SH-SY5Y (cell line): ENCODE measurements at regions not wholly inside any gene's neighbourhood (a gene's known extent, or its start where the extent isn't known, plus 50 kb on each side); places are given as distances from the start of the nearest gene placed in this dataset.

Experiments
- GATA2 ChIP-seq: IDR thresholded peaks from 2 replicates; pipeline ENCODE4 v1.6.1; 2011; ENCODE audit warnings: mild to moderate bottlenecking, low read depth, low read length
- GATA3 ChIP-seq: IDR thresholded peaks from 2 replicates; pipeline ENCODE4 v1.6.1; 2011; ENCODE audit warnings: low read depth, mild to moderate bottlenecking, low read length, moderate library complexity

DNA sequence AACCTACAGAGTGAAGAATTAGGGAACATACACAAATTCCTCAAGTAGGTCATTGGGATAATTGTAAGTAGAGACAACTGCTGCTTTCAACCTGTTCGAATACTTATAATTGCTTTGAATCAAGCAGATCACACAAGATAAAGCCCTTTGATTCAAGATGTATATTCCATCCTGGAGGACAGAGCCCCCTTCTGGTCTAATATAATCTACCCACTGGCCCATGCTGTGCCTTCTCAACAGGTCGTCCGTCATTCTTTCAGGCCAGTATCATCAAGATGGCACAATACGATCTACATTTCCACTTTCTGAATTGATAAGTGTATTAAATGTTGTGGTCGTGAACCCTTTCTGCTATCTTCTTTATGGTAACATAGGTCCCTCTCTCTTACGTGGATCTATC, 387.0 kb upstream of the CDH19 start:
- TF ChIP-seq GATA2 (no peak), GATA3 (no peak)
